BJ (cell line): ENCODE measurements at regions not wholly inside any gene's neighbourhood (a gene's known extent, or its start where the extent isn't known, plus 50 kb on each side); places are given as distances from the start of the nearest gene placed in this dataset.
A peak's percentile ranks its signal among the peaks of the same experiment; 100 is the strongest.

Source experiments
- CTCF ChIA-PET: fragments of 350-600 bp; formaldehyde crosslinking; extraction: SDS; loops from one replicate; lab custom pipeline; 2021; ENCODE audit warnings: antibody characterized with exemption, inconsistent platforms; lab: Yijun Ruan, JAX
- POLR2A ChIA-PET: fragments of 300-600 bp; sonication (Branson Sonifier 250); formaldehyde crosslinking; extraction: SDS; loops from one replicate; lab custom pipeline; 2021; ENCODE audit warnings: antibody characterized with exemption; lab: Charles Lee
- DNase-seq: peaks from one replicate; pipeline ENCODE4 v3.0.0-alpha.2; 2011; ENCODE audit warnings: low read depth
- H3K27me3 ChIP-seq: 2 replicates; pipeline ENCODE4 v1.6.0; 2011; ENCODE audit warnings: low read length; ENCODE audit not compliant: control insufficient read depth, insufficient read depth
- H3K36me3 ChIP-seq: 2 replicates; pipeline ENCODE4 v1.5.1; 2011; ENCODE audit warnings: low read length; ENCODE audit not compliant: control insufficient read depth, insufficient read depth
- H3K4me3 ChIP-seq: 2 replicates; pipeline ENCODE4 v1.5.1; 2011; ENCODE audit warnings: low read depth, mild to moderate bottlenecking, control low read depth, low read length
- TF ChIP-seq, protein P1 (sequence below): IDR thresholded peaks from 2 replicates; pipeline ENCODE4 v1.5.1; 2011; ENCODE audit warnings: low read depth, mild to moderate bottlenecking, control low read depth, inconsistent platforms, low read length, moderate library complexity; ENCODE audit not compliant: insufficient read depth

DNA sequence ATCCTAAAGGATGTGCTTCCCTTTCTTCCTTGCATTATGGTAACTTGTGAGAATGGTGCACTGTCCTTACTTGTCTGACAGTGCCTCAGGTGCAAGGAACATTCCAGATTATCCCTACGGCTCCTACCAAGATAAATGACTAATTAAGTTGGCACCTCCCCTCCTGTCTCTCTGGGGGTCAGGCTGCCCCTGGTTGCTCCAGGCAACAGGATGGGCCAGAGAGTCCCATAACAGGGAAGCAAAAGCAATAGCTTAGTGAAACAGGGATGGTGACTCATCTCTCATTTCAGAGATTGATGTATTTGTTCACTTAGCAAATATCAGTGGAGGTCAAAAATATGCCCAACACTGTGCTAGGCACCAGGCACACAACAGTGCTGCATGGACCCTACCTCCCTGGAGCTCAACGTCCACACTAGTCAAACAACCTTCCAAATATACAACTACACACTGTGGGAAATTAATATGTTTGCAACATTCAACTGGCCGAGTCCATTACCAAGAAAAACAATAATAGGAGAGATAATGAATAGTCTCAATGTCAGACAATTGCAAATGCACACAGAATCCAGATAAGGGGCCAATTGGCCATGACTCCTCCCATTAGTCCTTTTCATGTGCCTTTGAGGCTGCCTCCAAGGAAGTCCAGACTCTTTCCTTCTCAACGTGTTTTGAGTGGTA lies 249.0 kb downstream of the TLE3 start:
- ChIA-PET CTCF (interaction anchor here (1.1 kb wide), 1 partner anchor 11 kb away, joined by 3 read pairs; no protein-coding TSS in a partner anchor), POLR2A (no interaction called here)
- Histone ChIP-seq H3K36me3 (no peaks in the 10 kb centered on the region), H3K4me3 (no peak overlapping the region), H3K27me3 (peaks cover 7% of the 10 kb centered on the region; the same call in 1 of the 2 replicates)
- DNase-seq: no peak
- TF ChIP-seq, protein P1, sequence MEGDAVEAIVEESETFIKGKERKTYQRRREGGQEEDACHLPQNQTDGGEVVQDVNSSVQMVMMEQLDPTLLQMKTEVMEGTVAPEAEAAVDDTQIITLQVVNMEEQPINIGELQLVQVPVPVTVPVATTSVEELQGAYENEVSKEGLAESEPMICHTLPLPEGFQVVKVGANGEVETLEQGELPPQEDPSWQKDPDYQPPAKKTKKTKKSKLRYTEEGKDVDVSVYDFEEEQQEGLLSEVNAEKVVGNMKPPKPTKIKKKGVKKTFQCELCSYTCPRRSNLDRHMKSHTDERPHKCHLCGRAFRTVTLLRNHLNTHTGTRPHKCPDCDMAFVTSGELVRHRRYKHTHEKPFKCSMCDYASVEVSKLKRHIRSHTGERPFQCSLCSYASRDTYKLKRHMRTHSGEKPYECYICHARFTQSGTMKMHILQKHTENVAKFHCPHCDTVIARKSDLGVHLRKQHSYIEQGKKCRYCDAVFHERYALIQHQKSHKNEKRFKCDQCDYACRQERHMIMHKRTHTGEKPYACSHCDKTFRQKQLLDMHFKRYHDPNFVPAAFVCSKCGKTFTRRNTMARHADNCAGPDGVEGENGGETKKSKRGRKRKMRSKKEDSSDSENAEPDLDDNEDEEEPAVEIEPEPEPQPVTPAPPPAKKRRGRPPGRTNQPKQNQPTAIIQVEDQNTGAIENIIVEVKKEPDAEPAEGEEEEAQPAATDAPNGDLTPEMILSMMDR: no peak

DNA sequence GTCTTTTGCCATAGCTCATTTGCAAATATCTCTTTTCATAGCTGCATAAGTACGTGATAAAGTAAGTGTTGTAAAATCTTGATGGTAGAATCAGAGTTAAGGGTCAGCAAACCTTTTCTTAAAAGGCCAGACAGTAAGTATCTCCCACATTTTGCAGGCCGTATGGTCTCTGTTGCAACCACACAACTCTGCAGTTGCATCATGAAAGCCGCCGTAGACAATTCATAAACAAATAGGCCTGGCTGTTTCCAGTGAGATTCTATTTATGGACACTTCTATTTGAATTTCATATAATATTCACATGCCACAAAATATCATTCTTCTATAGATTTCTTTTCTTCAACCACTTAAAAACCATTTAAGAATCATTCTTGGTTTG lies 248.5 kb downstream of the TLE3 start:
- CTCF ChIA-PET: interaction anchor here (1.1 kb wide), 1 partner anchor 12 kb away, joined by 3 read pairs; no protein-coding TSS in a partner anchor
- TF ChIP-seq, protein P1: no peak
- POLR2A ChIA-PET: no interaction called here
- no peak overlapping the region for H3K4me3 ChIP-seq
- H3K27me3 ChIP-seq: peaks cover 7% of the 10 kb centered on the region; the same call in 1 of the 2 replicates
- no peaks in the 10 kb centered on the region for H3K36me3 ChIP-seq
- DNase-seq: no peak

DNA sequence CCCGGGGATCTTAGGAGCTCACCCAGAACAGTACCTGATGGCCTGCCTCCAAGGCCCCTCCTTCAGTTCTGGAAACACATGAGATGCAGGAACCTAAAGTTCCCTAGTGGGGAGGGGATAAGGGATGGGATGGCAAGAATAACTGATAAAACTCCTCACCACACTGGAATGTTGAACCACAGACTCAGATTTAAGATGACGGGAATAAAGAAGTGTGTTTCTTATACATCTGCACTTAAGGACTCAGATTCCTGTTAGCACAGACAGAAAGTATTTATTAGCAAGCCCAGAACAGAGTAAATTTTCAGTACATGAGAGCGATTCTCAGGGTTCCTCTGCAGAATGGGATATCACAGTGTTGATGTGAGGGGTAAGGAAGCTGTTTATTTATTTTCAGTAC lies 245.2 kb downstream of the TLE3 start:
- DNase-seq: peak; percentile 19
- Histone ChIP-seq H3K27me3 (0 out of 2 replicates have a peak, but pooled peaks cover under 1% of the 10 kb centered on the region), H3K36me3 (no peaks in the 10 kb centered on the region), H3K4me3 (no peak overlapping the region)
- ChIA-PET POLR2A (no interaction called here), CTCF (no interaction called here)
- TF ChIP-seq, protein P1: no peak

DNA sequence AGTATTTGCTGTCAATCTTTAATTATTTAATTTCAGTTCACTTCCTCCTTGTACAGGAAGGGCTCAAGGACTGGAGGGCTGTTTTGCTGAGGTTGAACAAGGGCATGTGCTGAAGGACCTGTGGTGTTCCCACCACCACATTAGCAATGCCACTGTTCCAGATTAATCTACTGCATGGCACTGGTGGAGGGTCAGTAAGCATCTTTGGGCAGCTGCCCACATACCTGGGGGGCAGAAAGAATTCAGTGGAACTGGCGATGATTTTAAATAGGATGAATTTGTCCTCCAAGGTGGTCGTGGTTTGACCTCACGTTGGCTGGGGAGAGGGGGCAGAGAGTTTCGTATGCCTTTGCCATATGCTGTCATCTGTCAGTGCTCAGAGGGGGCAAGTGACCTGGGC lies 244.8 kb downstream of the TLE3 start:
- POLR2A ChIA-PET: no interaction called here
- Histone ChIP-seq H3K36me3 (no peaks in the 10 kb centered on the region), H3K4me3 (no peak overlapping the region), H3K27me3 (no peaks in the 10 kb centered on the region)
- TF ChIP-seq, protein P1: no peak
- CTCF ChIA-PET: no interaction called here
- DNase-seq: no peak

DNA sequence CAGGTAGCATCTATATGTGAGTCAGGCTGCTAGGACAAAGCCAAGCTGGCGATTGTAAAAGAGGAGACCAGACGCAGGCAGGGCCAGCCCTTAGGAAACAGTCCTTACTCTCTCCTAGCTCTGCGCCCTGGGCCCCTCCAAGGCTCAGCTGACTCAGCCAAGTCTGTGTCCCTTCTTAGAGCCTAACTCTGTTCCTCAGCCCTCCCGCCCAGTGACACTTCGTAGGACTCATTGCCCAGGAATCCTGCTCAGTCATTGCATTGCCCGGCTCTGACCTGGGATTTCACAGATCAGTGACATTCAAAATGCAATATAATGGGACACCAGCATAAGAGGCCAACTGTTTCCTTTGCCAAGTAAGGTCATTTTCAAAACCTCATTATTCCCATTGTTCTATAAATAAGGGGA lies 244.2 kb downstream of the TLE3 start:
- CTCF ChIA-PET: interaction anchor here (0.8 kb wide), 1 partner anchor 92 kb away, joined by 3 read pairs; no protein-coding TSS in a partner anchor
- POLR2A ChIA-PET: no interaction called here
- TF ChIP-seq, protein P1: no peak
- Histone ChIP-seq H3K4me3 (no peak overlapping the region), H3K27me3 (no peaks in the 10 kb centered on the region), H3K36me3 (no peaks in the 10 kb centered on the region)
- peak; percentile 43 for DNase-seq
